HG02938 (cell line): ENCODE measurements at regions not wholly inside any gene's neighbourhood (a gene's known extent, or its start where the extent isn't known, plus 50 kb on each side); places are given as distances from the start of the nearest gene placed in this dataset.
"Not testable (repeated sequence)": the region's sequence is repeated elsewhere in the genome, so short reads cannot be mapped to it uniquely, and the experiment has no call there.

ENCODE experiments used
- ATAC-seq: cut with Tn5 transposase; IDR thresholded peaks from one replicate; pipeline ENCODE4 v1.9.1; 2021; ENCODE audit warnings: mild to moderate bottlenecking, moderate library complexity; ENCODE audit not compliant: unreplicated experiment

DNA sequence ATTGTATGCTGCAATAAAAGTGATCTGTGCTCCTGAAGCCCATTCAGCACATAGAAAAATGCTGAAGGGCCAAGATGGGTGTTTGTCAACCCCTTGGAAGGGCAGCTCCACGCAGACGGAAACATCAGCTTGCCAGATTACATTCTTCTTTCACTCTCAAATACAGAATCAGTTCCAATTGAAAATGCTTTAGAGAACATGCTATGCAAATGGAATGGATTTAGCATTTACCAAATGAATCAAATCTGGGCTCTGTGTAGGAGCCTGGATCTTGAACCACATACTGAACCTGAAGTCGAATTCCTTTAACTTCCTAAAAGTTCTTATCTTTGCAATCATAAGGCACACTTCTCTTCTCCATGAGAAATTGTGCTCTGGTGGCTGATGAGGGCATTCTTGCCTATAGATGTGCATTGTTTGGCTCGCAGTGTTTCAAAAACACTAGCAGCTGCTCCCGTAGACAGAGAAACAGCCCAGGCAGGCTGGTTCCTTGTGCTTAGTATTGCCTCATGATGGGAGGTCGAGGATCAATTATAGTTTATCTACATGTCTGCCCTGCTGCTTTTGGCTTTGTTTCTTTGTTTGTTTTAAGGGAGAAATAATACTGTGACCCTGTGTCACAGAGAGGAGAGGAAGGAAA is 489.8 kb upstream of the FLRT2 start:
- ATAC-seq: no peak

DNA sequence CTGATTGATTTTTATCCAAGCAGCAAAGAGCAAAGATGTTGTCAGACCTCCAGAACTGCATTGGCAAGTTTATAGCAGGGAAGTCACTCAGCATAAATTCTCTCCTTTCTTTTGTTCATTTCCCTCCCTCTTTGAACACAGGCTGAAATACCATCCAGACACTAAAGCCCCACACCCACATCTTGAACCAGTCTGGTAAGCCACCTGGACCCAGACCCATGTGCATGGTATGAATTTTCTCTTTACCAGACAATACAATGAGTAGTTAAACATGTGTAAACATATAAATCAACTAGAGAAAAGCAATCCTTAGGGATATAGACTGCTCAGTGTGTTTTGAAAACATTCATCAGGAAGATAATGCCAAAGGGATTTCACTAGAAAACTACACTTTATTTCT is 488.3 kb upstream of the FLRT2 start:
- no peak for ATAC-seq

DNA sequence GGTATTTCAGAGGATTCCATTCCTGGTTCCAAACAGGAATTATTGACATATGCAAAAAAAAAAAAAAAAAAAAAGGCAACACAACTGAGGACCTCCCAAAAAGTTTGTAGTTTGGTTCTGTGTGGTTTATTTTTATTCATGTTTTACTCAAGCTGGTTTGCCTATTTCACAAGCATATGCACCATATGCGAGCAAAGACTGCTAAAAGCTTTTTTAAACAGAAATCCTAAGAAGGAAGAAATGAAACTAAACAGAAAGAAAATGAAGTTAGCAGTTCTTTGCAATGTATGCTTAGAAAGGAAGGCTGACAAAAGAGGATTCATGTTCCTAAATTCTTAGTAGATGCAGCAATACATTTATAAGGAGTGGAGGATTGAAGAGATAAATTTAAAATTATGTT is 487.6 kb upstream of the FLRT2 start:
- ATAC-seq: no peak

DNA sequence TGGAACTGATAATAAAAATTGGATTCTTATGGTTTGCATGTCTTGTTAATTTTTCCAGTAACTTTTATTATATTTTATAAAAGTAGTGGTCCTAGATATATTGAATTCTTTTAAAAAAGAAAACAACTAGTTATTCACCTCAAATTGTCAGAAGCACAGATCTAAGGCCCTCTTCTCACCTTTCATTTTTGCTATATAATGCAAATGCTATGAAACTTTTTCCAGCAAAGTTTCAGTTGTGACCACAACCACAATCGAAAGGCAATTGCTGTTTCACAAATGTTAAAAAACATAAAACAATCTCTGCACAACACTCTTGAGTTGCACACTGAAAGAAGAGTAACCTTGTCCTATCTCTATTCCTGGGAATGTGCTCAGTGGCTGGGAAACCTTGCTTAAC is 479.8 kb upstream of the FLRT2 start:
- ATAC-seq: no peak

DNA sequence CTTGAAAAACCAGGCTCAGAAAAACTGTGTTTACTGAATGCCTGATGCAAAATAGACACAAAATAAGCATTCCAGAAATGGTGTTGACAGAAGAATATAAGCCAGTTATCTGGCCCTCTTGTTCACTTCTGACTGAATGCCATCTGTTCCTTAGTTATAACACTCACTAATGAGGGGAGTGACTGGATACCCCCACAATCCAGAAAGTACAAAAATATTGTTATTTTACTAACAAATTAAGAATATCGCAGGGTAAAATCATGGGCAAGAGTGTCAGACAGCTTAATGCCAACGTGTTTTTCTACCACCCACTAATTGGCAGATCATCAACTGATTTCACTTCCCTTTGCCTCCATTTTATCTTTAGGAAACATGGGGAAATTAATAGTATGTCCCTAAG is 477.3 kb upstream of the FLRT2 start:
- no peak for ATAC-seq

DNA sequence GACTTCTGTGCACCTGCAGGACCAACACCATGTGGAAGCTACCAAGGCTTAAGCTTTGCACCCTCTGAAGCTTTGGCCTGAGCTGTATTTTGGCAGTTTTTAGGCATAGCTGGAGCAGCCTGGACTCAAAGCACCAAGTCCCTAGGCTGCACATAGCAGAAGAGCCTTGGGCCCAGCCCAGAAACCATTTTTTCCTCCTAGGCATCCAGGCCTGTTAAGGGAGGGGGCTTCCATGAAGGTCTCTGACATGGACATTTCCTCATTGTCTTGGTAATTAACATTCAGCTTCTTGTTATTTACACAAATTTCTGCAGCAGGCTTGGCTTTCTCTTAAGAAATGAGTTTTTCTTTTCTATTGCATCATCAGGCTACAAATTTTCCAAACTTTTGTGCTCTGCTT is 475.8 kb upstream of the FLRT2 start:
- ATAC-seq: no peak

DNA sequence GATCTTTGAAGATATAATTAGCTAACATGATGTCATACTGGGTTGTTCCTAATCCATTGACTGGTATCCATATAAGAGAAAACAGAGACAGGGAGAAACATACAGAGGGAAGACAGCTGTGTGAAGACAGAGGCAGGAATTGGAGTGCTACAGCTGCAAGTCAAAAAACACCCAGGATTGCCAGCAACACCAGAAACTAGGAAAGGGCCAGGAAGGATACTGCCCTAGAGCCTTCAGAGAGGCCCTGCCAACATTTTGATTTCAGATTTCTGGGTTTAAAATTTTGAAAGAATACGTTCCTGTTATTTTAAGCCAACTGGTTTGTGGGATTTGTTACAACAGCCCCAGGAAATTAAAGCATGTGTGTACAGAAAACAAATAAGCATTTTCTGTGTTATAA is 473.7 kb upstream of the FLRT2 start:
- no peak for ATAC-seq

DNA sequence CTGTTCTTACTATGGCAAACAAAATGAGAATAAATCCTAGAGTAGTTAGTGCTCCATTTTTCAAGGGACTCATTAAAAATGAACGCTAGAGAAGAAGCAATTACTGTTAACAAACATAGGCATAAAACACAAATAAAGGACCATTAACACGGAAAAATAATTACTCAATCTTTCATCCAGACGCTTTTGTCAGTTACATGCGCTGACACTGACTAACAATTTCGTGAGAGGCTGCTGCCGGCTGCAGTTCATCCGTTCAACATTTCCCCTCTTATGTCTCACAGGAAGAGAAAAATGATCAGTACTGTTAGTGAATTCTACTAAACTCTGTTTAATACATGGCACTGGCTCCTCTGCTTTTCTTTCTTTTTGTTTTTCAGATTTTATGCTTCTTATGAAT is 472.7 kb upstream of the FLRT2 start:
- ATAC-seq: no peak

DNA sequence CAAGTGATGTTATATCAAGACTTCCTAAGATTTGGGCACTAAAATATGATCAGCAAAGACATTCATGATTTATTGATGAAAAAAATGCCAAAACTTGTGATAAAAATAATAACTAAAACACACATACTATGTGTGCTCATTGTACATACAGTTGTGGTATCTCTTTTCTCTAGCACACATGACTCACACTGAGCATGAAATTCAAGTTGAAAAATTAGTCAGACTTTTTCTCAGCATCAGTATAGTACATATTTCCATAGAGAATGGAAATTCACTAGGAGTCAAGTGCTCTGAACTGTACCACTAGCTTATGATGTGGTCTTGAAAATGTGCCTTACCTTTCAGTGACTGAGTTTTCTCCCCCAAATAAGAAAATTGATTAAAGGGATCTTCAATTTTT is 471.8 kb upstream of the FLRT2 start:
- no peak for ATAC-seq

DNA sequence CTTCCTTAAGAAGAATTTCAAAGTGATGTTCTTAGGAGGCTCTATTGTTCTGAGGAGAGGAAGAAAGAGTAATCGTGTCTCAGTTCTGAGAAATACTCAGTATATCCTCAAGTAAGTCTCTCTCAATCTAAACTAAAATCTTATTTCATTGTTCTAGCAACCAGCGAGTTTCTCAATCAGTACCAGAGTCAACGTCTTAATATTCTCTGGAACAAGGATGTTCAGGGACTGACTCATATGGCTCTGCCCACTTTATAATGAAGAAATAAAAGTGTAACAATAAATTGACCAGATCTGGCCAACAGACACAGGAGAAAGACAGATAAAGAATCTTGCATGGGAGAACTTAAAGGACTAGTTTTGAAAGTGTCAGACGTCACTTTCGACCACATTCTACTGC is 469.8 kb upstream of the FLRT2 start:
- no peak for ATAC-seq

DNA sequence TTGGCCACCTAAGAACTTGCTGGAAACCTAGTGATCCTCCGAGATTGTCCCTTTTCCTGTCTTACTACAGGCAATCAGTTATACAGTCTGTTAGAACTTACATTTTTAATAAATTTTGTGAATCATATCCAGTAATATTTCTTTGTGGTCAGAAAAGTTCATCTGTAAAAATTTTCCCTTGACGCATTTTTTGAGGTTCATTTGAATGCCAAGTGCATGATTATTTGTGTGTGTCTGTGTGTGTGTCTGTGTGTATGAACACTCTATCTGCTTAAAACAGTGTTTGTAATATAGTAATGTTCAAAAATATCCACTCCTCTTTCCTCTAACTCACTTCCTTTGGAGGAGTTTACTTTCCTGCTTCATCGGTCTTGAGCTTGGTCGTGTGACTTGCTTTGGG is 468.7 kb upstream of the FLRT2 start:
- ATAC-seq: no peak

DNA sequence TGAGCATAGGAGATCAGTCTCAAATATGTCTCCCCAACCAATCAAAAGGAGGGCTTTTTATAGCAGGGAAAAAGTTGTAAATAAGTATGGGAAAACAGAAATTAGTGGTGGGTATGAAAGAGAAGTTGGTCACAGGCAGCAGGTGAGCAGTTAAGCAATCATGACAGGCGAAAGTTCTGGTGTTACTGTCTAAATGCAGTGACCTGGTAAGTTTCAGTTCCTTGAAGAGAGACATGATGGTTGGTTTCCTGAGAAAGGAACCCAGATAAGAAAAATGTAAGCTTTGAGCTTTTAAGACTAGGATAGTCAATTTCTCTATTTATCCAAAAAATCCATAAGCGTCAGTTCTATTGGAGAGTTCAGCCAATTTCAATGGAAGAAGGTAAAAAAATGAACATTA is 466.2 kb upstream of the FLRT2 start:
- no peak for ATAC-seq

DNA sequence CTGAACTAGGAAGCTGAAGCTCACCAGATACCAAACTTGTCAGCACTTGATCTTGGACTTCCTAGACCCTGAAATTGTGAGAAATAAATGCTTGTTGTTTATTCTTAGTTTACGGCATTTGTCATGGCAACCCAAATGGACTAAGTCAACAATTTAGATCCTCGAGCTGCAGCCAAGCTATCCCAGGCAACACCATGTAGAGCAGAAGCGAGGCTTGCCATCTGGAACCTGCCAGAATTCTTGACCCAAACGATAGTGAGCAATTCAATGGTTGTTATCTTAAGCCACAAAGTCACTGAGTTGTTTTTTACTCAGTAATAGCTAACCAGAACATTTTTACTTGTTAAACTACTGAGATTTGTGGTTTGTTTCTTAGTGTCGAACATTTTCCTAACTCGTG is 458.5 kb upstream of the FLRT2 start:
- ATAC-seq: no peak

DNA sequence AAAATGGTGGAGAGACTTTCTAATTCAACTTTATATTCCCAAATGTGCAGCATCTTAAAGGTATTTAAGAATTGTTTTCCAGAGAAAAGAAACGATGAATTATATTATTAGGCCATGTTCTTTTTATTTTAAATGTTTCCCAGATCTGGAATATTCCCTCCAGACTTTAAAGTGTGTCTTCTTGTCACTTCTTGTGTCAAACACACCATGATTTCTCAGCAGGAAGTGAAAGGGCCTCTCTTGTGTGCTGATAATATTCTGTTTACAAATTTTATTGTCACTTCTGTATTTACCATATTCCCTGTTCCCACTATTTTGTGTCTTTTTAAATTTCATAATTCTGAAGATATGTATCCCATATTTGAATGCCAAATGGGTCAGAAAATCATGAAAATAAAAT is 455.0 kb upstream of the FLRT2 start:
- ATAC-seq: no peak

DNA sequence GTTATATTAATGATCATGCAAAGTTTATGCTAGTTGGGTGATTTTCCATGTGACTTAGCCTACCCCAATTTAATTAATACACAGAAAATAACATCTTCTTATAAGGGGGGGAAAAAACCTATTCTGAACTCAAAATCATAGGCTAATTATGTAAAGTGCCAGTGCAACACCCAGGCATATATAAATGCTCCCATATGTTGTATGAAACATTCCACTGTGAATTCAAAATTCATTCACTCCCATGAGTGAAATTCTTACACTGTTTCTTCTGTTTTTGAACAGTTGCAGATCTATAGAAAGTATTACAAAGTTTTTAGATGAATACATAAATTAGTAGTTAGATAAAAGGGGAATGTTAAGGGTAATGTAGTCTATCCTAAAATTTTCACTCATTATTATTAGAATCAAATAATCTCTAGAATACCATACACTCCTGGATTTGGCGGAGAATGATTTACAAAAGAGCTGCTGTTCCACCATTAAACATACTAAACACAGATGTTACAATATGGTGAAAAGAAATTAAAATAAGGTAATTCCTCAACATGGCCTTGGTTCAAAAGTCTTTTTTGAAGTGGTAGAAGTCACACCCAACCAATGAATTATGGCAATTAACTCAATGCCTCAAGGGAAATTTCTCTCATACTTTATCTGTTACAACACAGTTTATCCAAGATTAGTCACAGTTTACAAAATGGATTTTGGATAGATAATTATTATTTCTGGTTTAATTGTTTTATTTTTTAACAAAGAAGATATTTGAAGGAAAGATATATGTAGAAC is 454.1 kb upstream of the FLRT2 start:
- ATAC-seq: no peak

DNA sequence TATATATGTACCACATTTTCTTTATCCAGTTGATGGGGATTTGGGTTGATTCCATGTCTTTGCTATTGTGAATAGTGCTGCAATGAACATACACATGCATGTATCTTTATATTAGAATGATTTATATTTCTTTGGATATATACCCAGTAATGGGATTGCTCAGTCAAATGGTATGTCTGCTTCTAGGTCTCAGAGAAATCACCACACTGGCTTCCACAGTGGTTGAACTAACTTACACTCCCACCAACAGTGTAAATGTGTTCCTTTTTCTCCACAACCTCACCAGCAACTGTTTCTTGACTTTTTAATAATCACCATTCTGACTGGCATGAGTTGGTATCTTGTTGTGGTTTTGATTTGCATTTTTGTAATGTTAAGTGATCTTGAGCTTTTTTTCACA is 452.2 kb upstream of the FLRT2 start:
- ATAC-seq: not testable (repeated sequence)

DNA sequence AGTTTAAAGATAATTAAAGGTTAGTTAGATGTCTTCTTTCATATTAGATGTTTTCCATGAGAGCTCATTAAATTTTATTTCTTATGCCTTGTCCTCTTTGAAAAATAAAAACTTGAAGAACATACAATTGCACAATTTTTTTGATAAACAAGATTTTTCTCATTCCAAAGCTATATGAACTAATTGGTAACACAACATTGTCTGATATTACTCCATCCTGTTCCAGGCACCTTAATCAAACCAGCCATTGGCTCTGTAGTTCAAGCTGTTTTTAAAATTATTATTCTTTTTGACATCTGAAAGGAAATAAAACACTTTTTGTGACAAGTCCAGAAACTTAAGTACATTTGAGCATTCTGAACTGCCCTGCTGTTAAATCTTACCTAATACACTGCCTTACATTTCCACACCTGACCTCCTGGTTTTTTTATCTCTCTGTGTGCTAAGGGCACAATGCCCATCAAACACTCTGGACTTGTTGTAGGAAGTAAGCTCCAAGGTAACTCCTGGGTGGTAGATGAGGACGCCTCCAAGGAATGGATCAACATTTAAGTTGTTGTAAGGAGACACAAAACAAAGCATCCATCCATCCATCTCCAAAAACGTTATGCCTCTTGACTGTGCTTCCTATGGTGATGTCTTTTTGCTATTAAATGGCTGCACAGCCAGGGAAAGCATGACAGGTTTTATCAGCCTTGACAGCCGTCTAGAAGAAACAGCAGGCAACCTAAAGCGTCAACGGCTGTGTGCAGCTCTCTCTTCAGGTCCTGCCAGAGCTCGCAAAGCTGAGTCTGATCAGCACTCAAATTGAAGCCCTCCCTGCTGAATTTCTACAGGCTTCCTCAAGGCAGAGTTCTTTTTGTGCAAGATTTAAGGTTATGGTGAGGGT is 449.9 kb upstream of the FLRT2 start:
- ATAC-seq: no peak

DNA sequence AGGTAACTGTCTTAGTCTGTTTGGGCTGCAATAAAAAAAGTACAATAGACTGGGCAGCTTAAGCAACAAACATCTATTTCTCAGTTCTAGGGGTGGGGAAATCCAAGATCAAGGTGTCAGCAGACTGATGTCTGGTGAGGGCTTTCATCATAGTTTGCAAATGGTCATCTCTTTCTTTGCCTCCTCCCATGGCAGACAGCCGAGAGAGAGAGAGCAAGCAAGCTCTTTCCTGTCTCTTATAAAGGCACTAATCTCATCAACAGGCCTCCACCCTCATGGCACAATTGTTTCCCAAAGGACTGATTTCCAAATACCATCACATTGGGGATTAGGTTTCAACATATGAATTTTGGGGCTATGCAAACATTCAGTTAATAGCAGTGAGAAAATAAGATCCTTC is 445.6 kb upstream of the FLRT2 start:
- no peak for ATAC-seq

DNA sequence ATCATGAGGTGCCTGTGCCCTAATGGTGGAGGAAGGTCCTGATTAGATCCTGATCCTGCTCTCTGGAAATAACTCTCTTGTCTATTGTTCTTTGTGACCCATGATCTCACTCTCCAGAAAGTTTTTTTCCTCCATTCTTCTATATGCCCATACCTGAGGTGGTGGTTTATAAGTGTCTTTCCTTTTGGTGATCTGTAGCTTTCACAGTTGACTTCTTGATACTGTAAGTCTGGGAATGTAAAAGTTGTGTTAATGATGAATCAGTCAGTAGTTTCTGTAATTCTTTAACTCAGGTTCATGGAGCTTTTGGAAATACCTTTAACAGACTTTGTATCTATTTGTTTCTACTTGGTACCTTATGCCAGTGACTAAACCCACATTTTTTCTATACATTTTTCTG is 444.0 kb upstream of the FLRT2 start:
- no peak for ATAC-seq

DNA sequence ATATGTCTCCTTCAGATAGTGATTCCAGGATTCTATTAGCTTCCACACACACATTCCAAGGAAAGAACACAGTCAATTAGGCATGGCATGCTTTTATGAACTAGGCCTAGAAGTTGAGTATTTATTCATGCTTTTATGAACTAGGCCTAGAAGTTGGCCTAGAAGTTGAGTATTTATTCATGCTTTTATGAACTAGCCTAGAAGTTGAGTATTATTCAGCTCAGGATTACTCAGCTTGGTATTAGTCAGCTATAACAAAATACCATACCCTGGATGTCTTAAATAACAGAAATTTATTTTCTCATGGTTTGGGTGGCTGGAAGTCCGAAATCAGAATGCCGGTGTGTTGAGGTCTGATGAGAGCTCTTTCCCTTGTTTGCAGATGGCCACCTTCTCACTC is 442.7 kb upstream of the FLRT2 start:
- ATAC-seq: no peak

DNA sequence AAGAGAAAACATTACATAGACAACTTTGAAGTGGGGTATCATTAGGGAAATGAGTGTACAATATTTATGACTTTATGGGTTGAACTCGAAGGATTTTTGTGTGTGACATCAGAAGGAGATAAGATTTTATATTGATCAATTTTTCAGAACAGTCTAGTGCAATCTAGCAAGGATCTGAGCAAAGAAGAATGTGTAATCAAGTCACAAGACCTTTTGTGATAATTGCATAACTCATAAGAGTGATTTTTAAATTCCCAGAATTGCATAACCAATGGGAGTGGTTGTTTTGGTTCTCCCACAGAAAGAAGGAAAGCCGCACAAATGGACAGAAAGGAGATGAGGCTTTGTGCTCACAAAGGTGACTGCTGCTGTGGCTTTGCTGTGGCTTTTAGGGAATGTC is 441.8 kb upstream of the FLRT2 start:
- ATAC-seq: no peak

DNA sequence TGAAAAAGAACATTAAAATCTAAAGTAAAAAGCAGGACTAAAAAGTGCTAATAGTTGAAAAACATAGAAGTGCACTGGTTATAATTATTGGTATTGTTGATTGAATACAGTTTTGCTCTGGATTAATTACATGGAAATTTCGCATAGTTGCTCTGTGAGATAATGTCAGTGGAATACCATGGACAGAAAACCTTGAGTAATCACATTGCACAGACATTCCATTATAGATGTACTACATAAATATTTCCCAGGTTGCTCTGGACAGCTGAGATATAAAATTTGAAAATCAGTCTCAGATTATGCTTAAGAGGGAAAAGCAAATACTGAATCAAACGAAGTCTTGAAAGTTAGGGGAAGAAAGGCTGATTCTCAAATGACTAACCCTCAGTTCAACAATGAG is 439.3 kb upstream of the FLRT2 start:
- ATAC-seq: no peak
